K562 (cell line): ENCODE measurements at regions not wholly inside any gene's neighbourhood (a gene's known extent, or its start where the extent isn't known, plus 50 kb on each side); places are given as distances from the start of the nearest gene placed in this dataset.

ENCODE experiments used
- GTF2A2 ChIP-seq: IDR thresholded peaks from 2 replicates; pipeline ENCODE4 v1.6.1; 2016; ENCODE audit warnings: mild to moderate bottlenecking, missing genetic modification characterization, missing compliant biosample characterization
- MAFG ChIP-seq: fragments of 450-650 bp; conservative IDR thresholded peaks from 2 replicates; pipeline ENCODE4 v1.6.1; 2016; ENCODE audit warnings: missing genetic modification characterization, missing compliant biosample characterization
- MAFK ChIP-seq: IDR thresholded peaks from 2 replicates; pipeline ENCODE4 v1.6.1; 2011; ENCODE audit warnings: low read length, improper control_type of control experiment
- PTTG1 ChIP-seq: fragments of 450-650 bp; IDR thresholded peaks from 2 replicates; pipeline ENCODE4 v1.6.1; 2016; ENCODE audit warnings: low read depth, mild to moderate bottlenecking, missing genetic modification characterization, missing compliant biosample characterization
- SP1 ChIP-seq: sonication (generic); formaldehyde crosslinking; IDR thresholded peaks from 2 replicates; pipeline ENCODE4 v1.8.1; 2022; ENCODE audit warnings: mild to moderate bottlenecking, missing genetic modification reagents
- TF ChIP-seq, protein P1 (sequence below), 2 experiments: IDR thresholded peaks in 1 of 2; conservative IDR thresholded peaks in 1 of 2; 2 replicates each; pipeline ENCODE4 v1.6.1; 2016; ENCODE audit warnings: low read depth in 2 of 2, mild to moderate bottlenecking in 1 of 2, missing compliant biosample characterization in 1 of 2, missing genetic modification characterization in 1 of 2, moderate library complexity in 1 of 2
- TF ChIP-seq, protein P2 (sequence below): fragments of 450-650 bp; IDR thresholded peaks from 2 replicates; pipeline ENCODE4 v1.7.1; 2018; ENCODE audit warnings: mild to moderate bottlenecking, low read depth; ENCODE audit not compliant: partially characterized antibody

DNA sequence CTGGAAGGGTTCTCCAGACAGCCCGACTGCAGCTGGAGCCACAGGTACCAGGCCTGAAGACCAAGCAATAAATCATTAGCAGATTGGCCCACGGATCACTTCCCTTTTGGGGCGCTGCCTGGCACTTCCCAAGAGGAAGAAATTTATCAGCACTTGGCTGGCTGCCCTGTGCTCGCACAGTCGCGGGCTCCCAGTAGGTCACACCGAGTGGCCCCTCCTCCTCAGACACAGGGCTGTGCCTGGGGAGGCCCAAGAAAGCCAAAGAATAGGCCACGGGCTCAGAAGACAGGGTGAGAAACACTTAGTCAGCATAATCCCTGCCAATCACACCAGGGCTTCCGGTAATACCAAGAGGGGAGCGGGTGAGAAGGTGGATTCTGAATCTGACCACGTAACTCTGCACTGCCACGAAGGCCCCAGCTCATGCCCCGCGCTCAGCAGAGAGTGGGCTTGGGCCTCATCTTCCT lies 115.7 kb upstream of the MSX2 start (continued):
- TF ChIP-seq, protein P1, sequence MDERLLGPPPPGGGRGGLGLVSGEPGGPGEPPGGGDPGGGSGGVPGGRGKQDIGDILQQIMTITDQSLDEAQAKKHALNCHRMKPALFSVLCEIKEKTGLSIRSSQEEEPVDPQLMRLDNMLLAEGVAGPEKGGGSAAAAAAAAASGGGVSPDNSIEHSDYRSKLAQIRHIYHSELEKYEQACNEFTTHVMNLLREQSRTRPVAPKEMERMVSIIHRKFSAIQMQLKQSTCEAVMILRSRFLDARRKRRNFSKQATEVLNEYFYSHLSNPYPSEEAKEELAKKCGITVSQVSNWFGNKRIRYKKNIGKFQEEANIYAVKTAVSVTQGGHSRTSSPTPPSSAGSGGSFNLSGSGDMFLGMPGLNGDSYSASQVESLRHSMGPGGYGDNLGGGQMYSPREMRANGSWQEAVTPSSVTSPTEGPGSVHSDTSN (CRISPR knock-in tag; IDR thresholded peaks at IDR 0.05; ENCODE audit: low read depth) = no peak
- TF ChIP-seq, protein P1 (tag; conservative IDR thresholded peaks at IDR 0.05; ENCODE audit: low read depth) = 0 out of 2 replicates have a peak, but pooled peaks have one; percentile 51
- no peak for TF ChIP-seq GTF2A2 (tag)
- peak; percentile 87 for TF ChIP-seq MAFK
- TF ChIP-seq, protein P2, sequence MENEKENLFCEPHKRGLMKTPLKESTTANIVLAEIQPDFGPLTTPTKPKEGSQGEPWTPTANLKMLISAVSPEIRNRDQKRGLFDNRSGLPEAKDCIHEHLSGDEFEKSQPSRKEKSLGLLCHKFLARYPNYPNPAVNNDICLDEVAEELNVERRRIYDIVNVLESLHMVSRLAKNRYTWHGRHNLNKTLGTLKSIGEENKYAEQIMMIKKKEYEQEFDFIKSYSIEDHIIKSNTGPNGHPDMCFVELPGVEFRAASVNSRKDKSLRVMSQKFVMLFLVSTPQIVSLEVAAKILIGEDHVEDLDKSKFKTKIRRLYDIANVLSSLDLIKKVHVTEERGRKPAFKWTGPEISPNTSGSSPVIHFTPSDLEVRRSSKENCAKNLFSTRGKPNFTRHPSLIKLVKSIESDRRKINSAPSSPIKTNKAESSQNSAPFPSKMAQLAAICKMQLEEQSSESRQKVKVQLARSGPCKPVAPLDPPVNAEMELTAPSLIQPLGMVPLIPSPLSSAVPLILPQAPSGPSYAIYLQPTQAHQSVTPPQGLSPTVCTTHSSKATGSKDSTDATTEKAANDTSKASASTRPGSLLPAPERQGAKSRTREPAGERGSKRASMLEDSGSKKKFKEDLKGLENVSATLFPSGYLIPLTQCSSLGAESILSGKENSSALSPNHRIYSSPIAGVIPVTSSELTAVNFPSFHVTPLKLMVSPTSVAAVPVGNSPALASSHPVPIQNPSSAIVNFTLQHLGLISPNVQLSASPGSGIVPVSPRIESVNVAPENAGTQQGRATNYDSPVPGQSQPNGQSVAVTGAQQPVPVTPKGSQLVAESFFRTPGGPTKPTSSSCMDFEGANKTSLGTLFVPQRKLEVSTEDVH = no peak
- TF ChIP-seq MAFG (tag) = peak; percentile 86
- no peak for TF ChIP-seq SP1 (CRISPR knock-in tag)
- TF ChIP-seq PTTG1 (tag) = no peak
